ENCODE measurements at regions not wholly inside any gene's neighbourhood (a gene's known extent, or its start where the extent isn't known, plus 50 kb on each side); places are given as distances from the start of the nearest gene placed in this dataset.

GRCh38 chr4:23365086-23365485, 524.8 kb downstream of the PPARGC1A start:
- no peak overlapping the region for H3K4me3 ChIP-seq
- H3K27ac ChIP-seq: no peak overlapping the region

- H3K4me3 ChIP-seq: no peak overlapping the region
These were observed 525.7 kb downstream of the PPARGC1A start for GRCh38 chr4:23364167-23364566.

GRCh38 chr4:23361453-23361852, 528.4 kb downstream of the PPARGC1A start:
- Histone ChIP-seq H3K27ac (no peak overlapping the region), H3K4me3 (no peak overlapping the region)

More at GRCh38 chr4:23364167-23364566, 525.7 kb downstream of the PPARGC1A start:
- H3K27ac ChIP-seq: no peak overlapping the region

- Histone ChIP-seq H3K27ac (no peak overlapping the region), H3K4me3 (no peak overlapping the region)
These were observed 529.1 kb downstream of the PPARGC1A start for GRCh38 chr4:23360718-23361117.

GRCh38 chr4:23355258-23355657, 534.6 kb downstream of the PPARGC1A start:
- Histone ChIP-seq H3K27ac (no peak overlapping the region), H3K4me3 (no peak overlapping the region)

- Histone ChIP-seq H3K4me3 (no peak overlapping the region), H3K27ac (no peak overlapping the region)
These were observed 536.6 kb downstream of the PPARGC1A start for GRCh38 chr4:23353200-23353599.

- Histone ChIP-seq H3K4me3 (no peak overlapping the region), H3K27ac (no peak overlapping the region)
These were observed 540.9 kb downstream of the PPARGC1A start for GRCh38 chr4:23348789-23349498.

GRCh38 chr4:23337292-23337691, 552.6 kb downstream of the PPARGC1A start:
- Histone ChIP-seq H3K4me3 (no peak overlapping the region), H3K27ac (no peak overlapping the region)

- peak overlapping the region in 1 of 21 experiments; percentile 2 for H3K27ac ChIP-seq
- H3K4me3 ChIP-seq: no peak overlapping the region
These were observed 555.6 kb downstream of the PPARGC1A start for GRCh38 chr4:23333946-23334878.

GRCh38 chr4:23333556-23333945, 556.3 kb downstream of the PPARGC1A start:
- no peak overlapping the region for H3K27ac ChIP-seq
- H3K4me3 ChIP-seq: no peak overlapping the region

- Histone ChIP-seq H3K4me3 (no peak overlapping the region), H3K27ac (no peak overlapping the region)
These were observed 557.5 kb downstream of the PPARGC1A start for GRCh38 chr4:23332313-23332712.

- Histone ChIP-seq H3K27ac (no peak overlapping the region), H3K4me3 (no peak overlapping the region)
These were observed 562.7 kb downstream of the PPARGC1A start for GRCh38 chr4:23327120-23327519.

GRCh38 chr4:23324021-23324690, 565.7 kb downstream of the PPARGC1A start:
- Histone ChIP-seq H3K27ac (no peak overlapping the region), H3K4me3 (no peak overlapping the region)

- Histone ChIP-seq H3K27ac (no peak overlapping the region), H3K4me3 (no peak overlapping the region)
These were observed 566.4 kb downstream of the PPARGC1A start for GRCh38 chr4:23323436-23323835.

GRCh38 chr4:23322732-23323131, 567.1 kb downstream of the PPARGC1A start:
- H3K4me3 ChIP-seq: no peak overlapping the region
- H3K27ac ChIP-seq: no peak overlapping the region

- Histone ChIP-seq H3K4me3 (no peak overlapping the region), H3K27ac (peak overlapping the region in 1 of 21 experiments; percentile 37)
These were observed 568.8 kb downstream of the PPARGC1A start for GRCh38 chr4:23320931-23321587.

GRCh38 chr4:23312686-23313085, 577.2 kb downstream of the PPARGC1A start:
- no peak overlapping the region for H3K4me3 ChIP-seq
- no peak overlapping the region for H3K27ac ChIP-seq

- H3K4me3 ChIP-seq: no peak overlapping the region
These were observed 577.9 kb downstream of the PPARGC1A start for GRCh38 chr4:23311983-23312382.

GRCh38 chr4:23305026-23305425, 584.8 kb downstream of the PPARGC1A start:
- H3K27ac ChIP-seq: no peak overlapping the region
- H3K4me3 ChIP-seq: no peak overlapping the region

More at GRCh38 chr4:23311983-23312382, 577.9 kb downstream of the PPARGC1A start:
- H3K27ac ChIP-seq: no peak overlapping the region

- no peak overlapping the region for H3K27ac ChIP-seq
- no peak overlapping the region for H3K4me3 ChIP-seq
These were observed 591.5 kb downstream of the PPARGC1A start for GRCh38 chr4:23298371-23298770.
